Right ventricle myocardium inferior (tissue), 1 donor: ENCODE measurements at regions not wholly inside any gene's neighbourhood (a gene's known extent, or its start where the extent isn't known, plus 50 kb on each side); places are given as distances from the start of the nearest gene placed in this dataset.

Experiments
- ATAC-seq: fragments of 200-7000 bp; cut with Tn5 transposase; one replicate; pipeline ENCODE4 v1.9.1; 2020; ENCODE audit warnings: mild to moderate bottlenecking, moderate library complexity
- DNase-seq: peaks from one replicate; pipeline ENCODE4 v3.0.0; 2021; ENCODE audit errors: missing footprints
- intact Hi-C: fragments of 100-400 bp; cut with DNase I; formaldehyde crosslinking; loops from one replicate; pipeline ENCODE4 v1.11.0; 2022
- donor health status: DM: no; HTN: yes; CAD: no; lungs with severe emphysema.

- intact Hi-C loops = no loop called here
- ATAC-seq (no peak), DNase-seq (peak; percentile 35)
These were observed 225.3 kb downstream of the GLRX3 start for GRCh38 chr10:130361351-130362105.

- peak; percentile 58 for DNase-seq
- ATAC-seq = peak; percentile 93
- intact Hi-C loops = no loop called here
These were observed 226.1 kb downstream of the GLRX3 start for GRCh38 chr10:130362308-130362761.

GRCh38 chr10:130363051-130363450 is 226.9 kb downstream of the GLRX3 start:
- DNase-seq (peak; percentile 13), ATAC-seq (no peak)
- intact Hi-C loops = no loop called here

DNA sequence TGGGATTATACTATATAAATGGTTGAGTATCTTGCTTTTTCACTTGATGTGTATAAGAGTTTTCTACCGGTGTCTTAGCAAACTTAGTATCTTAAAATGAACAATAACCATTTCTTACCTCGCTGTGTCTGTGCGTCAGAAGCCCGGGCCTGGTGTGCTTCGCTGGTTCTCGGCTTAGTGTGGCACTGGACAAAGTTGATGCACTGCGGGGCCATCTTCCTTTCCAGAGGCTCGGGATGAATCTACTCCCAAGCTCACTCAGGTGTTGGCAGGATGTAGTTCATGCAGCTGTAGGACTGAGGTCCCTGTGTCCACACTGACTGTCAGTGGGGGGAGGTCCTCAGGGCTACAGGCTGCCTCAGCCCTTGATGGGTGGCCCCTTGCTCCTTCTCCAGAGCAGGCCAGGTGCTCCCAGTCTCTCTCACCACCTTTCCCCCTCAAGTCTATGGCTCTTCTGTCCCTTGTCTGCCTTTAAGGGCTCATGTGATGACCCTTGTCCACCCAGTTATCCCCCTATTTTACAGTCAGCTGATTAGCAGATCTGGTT is 227.8 kb downstream of the GLRX3 start:
- intact Hi-C loops = no loop called here
- DNase-seq (peak; percentile 23), ATAC-seq (no peak)

GRCh38 chr10:130364631-130365411 is 228.6 kb downstream of the GLRX3 start:
- DNase-seq (peak; percentile 45), ATAC-seq (no peak)
- intact Hi-C loops = no loop called here

GRCh38 chr10:130368761-130369560 is 232.8 kb downstream of the GLRX3 start:
- DNase-seq (peak; percentile 47), ATAC-seq (no peak)
- intact Hi-C loops = no loop called here

DNA sequence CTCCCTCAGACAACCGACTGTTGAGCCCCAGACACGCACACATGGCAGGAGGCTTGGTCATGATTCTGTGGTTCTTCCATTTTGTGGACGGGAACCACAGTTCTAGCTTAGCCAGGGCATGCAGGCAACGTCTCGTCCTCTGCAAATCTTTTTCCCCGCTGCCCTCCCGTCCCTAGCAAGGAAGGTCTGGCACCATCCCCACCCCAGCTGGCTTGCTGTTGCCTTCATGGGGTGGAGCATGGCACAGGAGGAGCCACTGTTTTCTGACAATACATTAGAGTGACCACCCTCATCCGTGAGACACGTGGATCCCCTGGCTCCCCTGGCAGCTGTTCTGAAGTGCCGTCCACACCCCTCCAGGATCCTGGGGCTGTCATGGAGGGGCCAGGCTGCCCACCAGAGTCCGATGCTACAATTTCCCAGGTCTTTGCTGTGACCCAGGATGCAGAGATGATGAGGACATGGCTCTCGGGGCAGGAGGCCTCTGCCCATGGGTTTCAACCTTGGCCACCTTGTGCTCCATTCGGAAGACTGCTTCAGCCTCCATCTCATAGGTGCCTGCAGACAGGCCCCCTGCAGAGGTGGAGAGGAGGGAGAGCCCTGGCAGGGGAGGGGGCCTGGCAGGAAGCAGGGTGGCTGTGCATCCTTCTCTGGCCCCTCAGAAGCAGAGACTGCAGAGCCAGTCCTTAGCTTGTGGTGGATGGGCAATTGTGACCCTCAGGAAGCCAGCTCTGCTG is 233.6 kb downstream of the GLRX3 start:
- intact Hi-C loops = no loop called here
- ATAC-seq = no peak
- DNase-seq = peak; percentile 16

GRCh38 chr10:130370721-130371120 is 234.5 kb downstream of the GLRX3 start:
- ATAC-seq (no peak), DNase-seq (no peak)
- intact Hi-C loops = no loop called here

GRCh38 chr10:130371156-130371555 is 235.0 kb downstream of the GLRX3 start:
- no peak for ATAC-seq
- DNase-seq = peak; percentile 22
- intact Hi-C loops = no loop called here

- ATAC-seq (no peak), DNase-seq (peak; percentile 41)
These were observed 235.5 kb downstream of the GLRX3 start for GRCh38 chr10:130371666-130372065.

GRCh38 chr10:130372222-130372621 is 236.0 kb downstream of the GLRX3 start:
- ATAC-seq (no peak), DNase-seq (no peak)
- intact Hi-C loops = no loop called here

More at GRCh38 chr10:130371666-130372065, 235.5 kb downstream of the GLRX3 start:
- intact Hi-C loops = no loop called here

DNA sequence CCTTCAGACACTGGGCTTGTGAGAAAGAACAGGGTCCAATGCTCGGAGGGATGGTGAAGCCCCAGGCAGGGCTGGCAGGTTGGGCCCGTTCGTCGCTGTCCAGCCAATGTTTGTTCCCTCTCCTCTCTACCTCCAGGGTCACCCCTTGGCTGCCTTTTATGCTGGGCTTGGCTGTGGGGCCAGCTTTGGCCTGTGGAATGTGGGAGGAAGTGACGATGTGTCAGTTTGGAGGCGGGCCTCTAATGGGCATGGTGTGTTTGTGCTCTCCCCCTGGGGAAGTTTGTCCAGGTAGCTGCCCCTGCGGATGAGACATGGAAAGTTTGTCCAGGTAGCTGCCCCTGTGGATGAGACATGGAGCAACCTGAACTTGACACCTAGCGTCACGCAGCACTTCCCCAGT is 236.7 kb downstream of the GLRX3 start:
- no peak for DNase-seq
- intact Hi-C loops = no loop called here
- no peak for ATAC-seq

- no peak for ATAC-seq
- intact Hi-C loops = no loop called here
- no peak for DNase-seq
These were observed 241.9 kb downstream of the GLRX3 start for GRCh38 chr10:130377986-130378540.

GRCh38 chr10:130378556-130379400 is 242.6 kb downstream of the GLRX3 start:
- intact Hi-C loops = no loop called here
- DNase-seq = no peak

DNA sequence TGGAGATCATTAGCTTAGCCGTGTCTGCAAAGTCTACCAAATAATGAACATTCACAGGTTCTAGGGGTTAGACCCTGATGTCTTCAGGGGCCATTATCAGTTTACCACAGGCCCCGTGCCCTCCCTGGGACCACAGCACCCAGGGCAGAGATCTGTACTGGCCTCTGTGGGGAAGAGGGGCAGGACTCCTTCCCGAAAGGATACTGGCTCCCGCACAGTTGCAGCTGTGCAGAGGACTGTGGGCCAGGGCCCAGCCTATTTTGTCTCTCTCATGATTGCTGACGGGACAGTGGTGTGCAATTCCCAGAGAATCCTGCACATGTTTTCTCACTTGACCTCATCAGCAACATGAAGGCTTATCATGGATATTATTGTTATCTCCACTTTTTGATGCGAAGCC is 243.9 kb downstream of the GLRX3 start:
- no peak for ATAC-seq
- DNase-seq = peak; percentile 41
- intact Hi-C loops = no loop called here

More at GRCh38 chr10:130378556-130379400, 242.6 kb downstream of the GLRX3 start:
- no peak for ATAC-seq

- DNase-seq = no peak
- no peak for ATAC-seq
- intact Hi-C loops = no loop called here
These were observed 245.8 kb downstream of the GLRX3 start for GRCh38 chr10:130382031-130382430.

DNA sequence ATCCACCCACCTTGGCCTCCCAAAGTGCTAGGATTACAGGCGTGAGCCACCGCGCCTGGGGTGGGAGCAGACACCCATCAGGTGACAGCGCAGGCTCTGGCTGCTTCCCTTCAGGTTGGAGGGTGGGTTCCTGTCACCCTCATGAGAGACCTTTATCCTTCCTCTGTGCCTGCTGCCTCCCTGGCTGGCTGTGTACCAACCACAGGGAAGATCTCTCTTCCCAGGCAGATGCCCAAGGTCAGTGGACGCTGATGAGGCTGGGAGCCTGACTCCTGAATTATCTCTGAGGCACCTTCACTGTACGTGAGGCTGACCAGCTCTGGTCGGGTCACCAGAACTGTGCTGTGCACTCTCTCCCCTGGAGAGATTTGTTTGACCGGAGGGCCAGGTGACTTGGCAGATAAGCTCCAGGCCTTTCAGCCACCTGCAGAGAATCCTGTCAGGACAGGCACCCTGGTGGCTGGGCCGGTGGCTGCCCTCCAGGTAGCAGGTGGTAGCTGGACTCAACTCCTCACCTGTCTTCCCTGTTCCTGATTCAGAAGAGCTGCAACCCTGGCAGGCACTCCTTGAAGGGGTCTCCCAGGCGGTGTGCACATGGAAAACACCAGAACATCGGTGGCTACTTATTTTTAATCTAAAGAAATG is 251.9 kb downstream of the GLRX3 start:
- ATAC-seq (no peak), DNase-seq (peak; percentile 28)
- intact Hi-C loops = no loop called here
